BJ (cell line): ENCODE measurements at regions not wholly inside any gene's neighbourhood (a gene's known extent, or its start where the extent isn't known, plus 50 kb on each side); places are given as distances from the start of the nearest gene placed in this dataset.

ENCODE experiments used
- CTCF ChIA-PET: fragments of 350-600 bp; formaldehyde crosslinking; extraction: SDS; loops from one replicate; lab custom pipeline; 2021; ENCODE audit warnings: antibody characterized with exemption, inconsistent platforms; lab: Yijun Ruan, JAX
- POLR2A ChIA-PET: fragments of 300-600 bp; sonication (Branson Sonifier 250); formaldehyde crosslinking; extraction: SDS; loops from one replicate; lab custom pipeline; 2021; ENCODE audit warnings: antibody characterized with exemption; lab: Charles Lee
- DNase-seq: peaks from one replicate; pipeline ENCODE4 v3.0.0-alpha.2; 2011; ENCODE audit warnings: low read depth
- H3K27me3 ChIP-seq: 2 replicates; pipeline ENCODE4 v1.6.0; 2011; ENCODE audit warnings: low read length; ENCODE audit not compliant: control insufficient read depth, insufficient read depth
- H3K36me3 ChIP-seq: 2 replicates; pipeline ENCODE4 v1.5.1; 2011; ENCODE audit warnings: low read length; ENCODE audit not compliant: control insufficient read depth, insufficient read depth
- H3K4me3 ChIP-seq: 2 replicates; pipeline ENCODE4 v1.5.1; 2011; ENCODE audit warnings: low read depth, mild to moderate bottlenecking, control low read depth, low read length
- CTCF ChIP-seq: IDR thresholded peaks from 2 replicates; pipeline ENCODE4 v1.5.1; 2011; ENCODE audit warnings: low read depth, mild to moderate bottlenecking, control low read depth, inconsistent platforms, low read length, moderate library complexity; ENCODE audit not compliant: insufficient read depth

GRCh38 chr5:165227515-165227914, 1722.1 kb downstream of the MAT2B start:
- DNase-seq = no peak
- TF ChIP-seq CTCF = no peak
- ChIA-PET POLR2A (no interaction called here), CTCF (no interaction called here)
- H3K36me3 ChIP-seq = no peaks in the 10 kb centered on the region
- no peaks in the 10 kb centered on the region for H3K27me3 ChIP-seq
- H3K4me3 ChIP-seq = no peak overlapping the region

- no peak for DNase-seq
- no peak for TF ChIP-seq CTCF
- Histone ChIP-seq H3K27me3 (no peaks in the 10 kb centered on the region), H3K4me3 (no peak overlapping the region), H3K36me3 (no peaks in the 10 kb centered on the region)
- ChIA-PET POLR2A (no interaction called here), CTCF (no interaction called here)
Observed at GRCh38 chr5:165228184-165228583, 1722.8 kb downstream of the MAT2B start.

- ChIA-PET POLR2A (no interaction called here), CTCF (no interaction called here)
- Histone ChIP-seq H3K36me3 (no peaks in the 10 kb centered on the region), H3K4me3 (no peak overlapping the region), H3K27me3 (no peaks in the 10 kb centered on the region)
- no peak for DNase-seq
- TF ChIP-seq CTCF = no peak
Observed at GRCh38 chr5:165231821-165232508, 1726.5 kb downstream of the MAT2B start.

- ChIA-PET CTCF (no interaction called here), POLR2A (no interaction called here)
- no peak for DNase-seq
- no peaks in the 10 kb centered on the region for H3K27me3 ChIP-seq
- H3K36me3 ChIP-seq = no peaks in the 10 kb centered on the region
- no peak for TF ChIP-seq CTCF
- H3K4me3 ChIP-seq = no peak overlapping the region
Observed at GRCh38 chr5:165232509-165233028, 1727.2 kb downstream of the MAT2B start.

- no peak overlapping the region for H3K4me3 ChIP-seq
- H3K27me3 ChIP-seq = no peaks in the 10 kb centered on the region
- POLR2A ChIA-PET = no interaction called here
- TF ChIP-seq CTCF = no peak
- no peak for DNase-seq
- CTCF ChIA-PET = no interaction called here
- no peaks in the 10 kb centered on the region for H3K36me3 ChIP-seq
Observed at GRCh38 chr5:165241811-165242210, 1736.4 kb downstream of the MAT2B start.
